KMS-11 (cell line): ENCODE measurements at regions not wholly inside any gene's neighbourhood (a gene's known extent, or its start where the extent isn't known, plus 50 kb on each side); places are given as distances from the start of the nearest gene placed in this dataset.

ENCODE experiments used
- H2AFZ ChIP-seq: fragments of 200-600 bp; sonication (generic); 2 replicates; pipeline ENCODE4 v1.6.1; 2016; ENCODE audit warnings: antibody characterized with exemption, mixed run types, low read depth
- H3K27ac ChIP-seq: fragments of 200-600 bp; sonication (generic); 2 replicates; pipeline ENCODE4 v1.6.1; 2016; ENCODE audit warnings: mild to moderate bottlenecking, mixed run types
- H3K27me3 ChIP-seq: fragments of 200-600 bp; sonication (generic); 2 replicates; pipeline ENCODE4 v1.6.1; 2017; ENCODE audit warnings: mild to moderate bottlenecking, low read depth, mixed run types, moderate library complexity; ENCODE audit not compliant: insufficient read depth
- H3K36me3 ChIP-seq: fragments of 200-600 bp; sonication (generic); 2 replicates; pipeline ENCODE4 v1.6.1; 2017; ENCODE audit warnings: mild to moderate bottlenecking, mixed run types; ENCODE audit not compliant: insufficient read depth
- H3K4me1 ChIP-seq: fragments of 200-600 bp; sonication (generic); 2 replicates; pipeline ENCODE4 v1.6.1; 2016; ENCODE audit warnings: mild to moderate bottlenecking, low read depth, mixed run types; ENCODE audit not compliant: poor library complexity, severe bottlenecking
- H3K4me2 ChIP-seq: fragments of 200-600 bp; sonication (generic); 2 replicates; pipeline ENCODE4 v1.7.0; 2016; ENCODE audit warnings: mild to moderate bottlenecking, mixed run types
- H3K4me3 ChIP-seq: fragments of 200-600 bp; sonication (generic); IDR thresholded peaks from 2 replicates; pipeline ENCODE4 v1.6.1; 2017; ENCODE audit warnings: low read depth, low read length, mixed read lengths; ENCODE audit not compliant: insufficient read depth
- H3K79me2 ChIP-seq: fragments of 200-600 bp; sonication (generic); 2 replicates; pipeline ENCODE4 v1.6.1; 2016; ENCODE audit warnings: low read depth, mixed run types; ENCODE audit not compliant: insufficient read depth
- H3K9ac ChIP-seq: fragments of 200-600 bp; sonication (generic); 2 replicates; pipeline ENCODE4 v1.6.1; 2016; ENCODE audit warnings: mild to moderate bottlenecking, mixed run types
- H4K20me1 ChIP-seq: fragments of 200-600 bp; sonication (generic); 2 replicates; pipeline ENCODE4 v1.6.1; 2016; ENCODE audit warnings: mild to moderate bottlenecking, mixed run types; ENCODE audit not compliant: insufficient read depth
- TF ChIP-seq, protein P1 (sequence below): fragments of 200-600 bp; sonication (generic); conservative IDR thresholded peaks from 2 replicates; pipeline ENCODE4 v1.6.1; 2017; ENCODE audit warnings: low read depth, mild to moderate bottlenecking, antibody characterized with exemption, low read length, moderate library complexity, mixed read lengths

- no peak overlapping the region for H3K27ac ChIP-seq
- TF ChIP-seq, protein P1, sequence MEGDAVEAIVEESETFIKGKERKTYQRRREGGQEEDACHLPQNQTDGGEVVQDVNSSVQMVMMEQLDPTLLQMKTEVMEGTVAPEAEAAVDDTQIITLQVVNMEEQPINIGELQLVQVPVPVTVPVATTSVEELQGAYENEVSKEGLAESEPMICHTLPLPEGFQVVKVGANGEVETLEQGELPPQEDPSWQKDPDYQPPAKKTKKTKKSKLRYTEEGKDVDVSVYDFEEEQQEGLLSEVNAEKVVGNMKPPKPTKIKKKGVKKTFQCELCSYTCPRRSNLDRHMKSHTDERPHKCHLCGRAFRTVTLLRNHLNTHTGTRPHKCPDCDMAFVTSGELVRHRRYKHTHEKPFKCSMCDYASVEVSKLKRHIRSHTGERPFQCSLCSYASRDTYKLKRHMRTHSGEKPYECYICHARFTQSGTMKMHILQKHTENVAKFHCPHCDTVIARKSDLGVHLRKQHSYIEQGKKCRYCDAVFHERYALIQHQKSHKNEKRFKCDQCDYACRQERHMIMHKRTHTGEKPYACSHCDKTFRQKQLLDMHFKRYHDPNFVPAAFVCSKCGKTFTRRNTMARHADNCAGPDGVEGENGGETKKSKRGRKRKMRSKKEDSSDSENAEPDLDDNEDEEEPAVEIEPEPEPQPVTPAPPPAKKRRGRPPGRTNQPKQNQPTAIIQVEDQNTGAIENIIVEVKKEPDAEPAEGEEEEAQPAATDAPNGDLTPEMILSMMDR: no peak
- H3K9ac ChIP-seq: no peak overlapping the region
- no peaks in the 10 kb centered on the region for H3K36me3 ChIP-seq
- H3K27me3 ChIP-seq: no peaks in the 10 kb centered on the region; the same call in 1 of the 2 replicates
- no peaks in the 10 kb centered on the region for H3K4me1 ChIP-seq
- no peak overlapping the region for H2AFZ ChIP-seq
- H4K20me1 ChIP-seq: no peaks in the 10 kb centered on the region
- no peaks in the 10 kb centered on the region for H3K79me2 ChIP-seq
- no peak overlapping the region for H3K4me3 ChIP-seq
- no peak overlapping the region for H3K4me2 ChIP-seq
Measured at GRCh38 chr7:155985518-155986250, 173.4 kb upstream of the SHH start.

DNA sequence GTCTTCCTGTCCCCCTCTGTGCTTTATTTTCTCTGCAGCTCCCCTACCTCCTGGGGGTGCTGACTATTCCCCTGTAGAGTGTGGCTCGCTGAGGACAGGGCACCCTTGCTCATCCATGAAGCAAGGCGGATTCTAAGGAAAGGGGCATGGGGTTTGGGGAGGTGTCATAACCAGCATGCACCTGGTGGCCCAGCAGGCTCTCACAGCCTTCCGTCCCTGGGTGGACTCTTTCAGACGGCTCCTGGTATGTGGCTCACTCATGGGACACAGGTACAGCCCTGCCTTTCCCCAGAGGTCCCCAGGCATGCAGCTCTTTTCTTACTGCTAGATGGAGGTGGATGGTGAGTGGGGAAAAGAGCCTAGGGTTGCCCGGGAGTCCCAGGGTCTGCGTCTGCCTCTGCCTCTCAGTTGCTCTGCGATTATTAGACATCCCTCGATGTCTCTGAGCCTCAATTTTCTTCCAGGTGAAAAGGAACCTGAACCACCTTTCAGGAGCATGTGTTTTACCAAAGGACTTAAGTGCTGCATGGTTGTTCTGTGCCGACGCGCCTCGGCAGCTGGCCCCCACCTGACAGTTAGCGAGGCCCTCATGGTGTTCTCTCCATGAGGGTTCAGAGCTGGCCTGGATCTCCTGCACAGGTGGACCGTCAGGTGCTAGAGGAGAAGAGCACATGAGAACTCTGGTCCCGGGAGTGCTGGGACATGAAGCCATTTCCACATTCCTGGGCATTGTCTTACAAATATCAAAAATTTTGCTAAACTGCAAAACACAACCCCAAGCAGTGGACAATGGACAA, 172.5 kb upstream of the SHH start:
- H3K36me3 ChIP-seq: no peaks in the 10 kb centered on the region
- H3K9ac ChIP-seq: no peak overlapping the region
- H3K4me3 ChIP-seq: no peak overlapping the region
- no peaks in the 10 kb centered on the region; the same call in 1 of the 2 replicates for H3K27me3 ChIP-seq
- no peak overlapping the region for H3K27ac ChIP-seq
- no peak overlapping the region for H2AFZ ChIP-seq
- no peaks in the 10 kb centered on the region for H4K20me1 ChIP-seq
- TF ChIP-seq, protein P1: no peak
- H3K4me1 ChIP-seq: no peaks in the 10 kb centered on the region
- no peak overlapping the region for H3K4me2 ChIP-seq
- no peaks in the 10 kb centered on the region for H3K79me2 ChIP-seq

GRCh38 chr7:155984028-155984580, 171.8 kb upstream of the SHH start:
- TF ChIP-seq, protein P1: no peak
- H3K27ac ChIP-seq: no peak overlapping the region
- no peaks in the 10 kb centered on the region for H4K20me1 ChIP-seq
- no peak overlapping the region for H3K4me2 ChIP-seq
- no peaks in the 10 kb centered on the region for H3K79me2 ChIP-seq
- no peak overlapping the region for H3K9ac ChIP-seq
- H3K27me3 ChIP-seq: no peaks in the 10 kb centered on the region; the same call in 1 of the 2 replicates
- H2AFZ ChIP-seq: no peak overlapping the region
- H3K4me3 ChIP-seq: no peak overlapping the region
- H3K4me1 ChIP-seq: no peaks in the 10 kb centered on the region
- no peaks in the 10 kb centered on the region for H3K36me3 ChIP-seq

DNA sequence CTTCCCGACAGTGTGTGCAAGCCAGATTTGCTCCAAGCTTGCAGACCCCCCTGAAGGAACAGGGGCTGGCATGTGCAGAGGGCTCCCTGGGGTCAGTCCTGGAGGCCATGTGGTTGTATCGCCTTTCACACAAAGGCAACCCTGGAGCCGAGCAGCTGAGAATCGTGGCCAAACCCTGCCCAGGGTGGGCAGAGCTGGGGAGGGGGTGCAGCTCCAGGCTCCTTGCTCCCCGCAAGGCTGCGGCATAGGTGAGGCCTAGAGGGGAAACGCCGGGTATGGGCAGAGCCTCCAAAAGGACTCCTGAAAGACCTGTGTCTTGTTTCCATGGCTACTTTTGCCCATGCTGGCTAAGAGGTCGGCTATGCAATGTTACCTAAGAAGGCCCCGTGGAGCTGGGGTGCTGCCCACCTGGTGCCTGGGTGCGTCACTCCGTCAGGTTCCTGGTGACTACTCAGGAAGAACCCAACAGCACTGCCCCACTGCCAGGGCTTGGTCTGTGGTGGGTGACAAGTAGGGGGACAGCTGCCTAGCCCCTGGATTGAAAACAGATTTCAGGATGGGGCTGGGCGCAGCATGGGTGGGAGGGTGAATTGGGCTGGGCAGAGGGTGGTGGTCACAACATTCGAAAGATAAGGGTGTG, 171.0 kb upstream of the SHH start:
- Histone ChIP-seq H3K9ac (no peak overlapping the region), H2AFZ (no peak overlapping the region), H3K4me1 (no peaks in the 10 kb centered on the region), H3K27ac (no peak overlapping the region), H3K27me3 (no peaks in the 10 kb centered on the region; the same call in 1 of the 2 replicates), H3K79me2 (no peaks in the 10 kb centered on the region), H3K4me2 (no peak overlapping the region), H3K4me3 (no peak overlapping the region), H3K36me3 (no peaks in the 10 kb centered on the region), H4K20me1 (no peaks in the 10 kb centered on the region)
- TF ChIP-seq, protein P1: no peak
